Coronary artery (tissue), 2 donors: ENCODE measurements at regions not wholly inside any gene's neighbourhood (a gene's known extent, or its start where the extent isn't known, plus 50 kb on each side); places are given as distances from the start of the nearest gene placed in this dataset.

Experiments
- DNase-seq: peaks from one replicate; pipeline ENCODE4 v3.0.0-alpha.2; 2017; ENCODE audit warnings: low spot score
- H3K27ac ChIP-seq, 2 donors: fragments of 200-600 bp; sonication (generic); one replicate each; pipeline ENCODE4 v1.5.1; 2016 to 2019
- H3K4me3 ChIP-seq: fragments of 200-600 bp; sonication (generic); 2 replicates; pipeline ENCODE4 v1.5.1; 2016; ENCODE audit warnings: mild to moderate bottlenecking, moderate library complexity
- CTCF ChIP-seq: fragments of 200-600 bp; sonication (generic); IDR thresholded peaks from one replicate; pipeline ENCODE4 v1.5.1; 2019; ENCODE audit warnings: antibody characterized with exemption

- no peak for TF ChIP-seq CTCF
- no peak overlapping the region for H3K27ac ChIP-seq
- DNase-seq = no peak
- no peak overlapping the region for H3K4me3 ChIP-seq
Observed at GRCh38 chr12:19689801-19690472, 250.6 kb downstream of the AEBP2 start.

GRCh38 chr12:19692091-19692490 lies 252.8 kb downstream of the AEBP2 start:
- no peak overlapping the region for H3K27ac ChIP-seq
- H3K4me3 ChIP-seq = no peak overlapping the region
- TF ChIP-seq CTCF = no peak
- no peak for DNase-seq

GRCh38 chr12:19692566-19692965 lies 253.3 kb downstream of the AEBP2 start:
- TF ChIP-seq CTCF = no peak
- no peak for DNase-seq
- H3K27ac ChIP-seq = no peak overlapping the region
- H3K4me3 ChIP-seq = no peak overlapping the region

- TF ChIP-seq CTCF = no peak
- no peak for DNase-seq
- Histone ChIP-seq H3K27ac (no peak overlapping the region), H3K4me3 (no peak overlapping the region)
Observed at GRCh38 chr12:19694627-19695026, 255.3 kb downstream of the AEBP2 start.

GRCh38 chr12:19695244-19696098 lies 256.2 kb downstream of the AEBP2 start:
- no peak overlapping the region for H3K27ac ChIP-seq
- no peak for TF ChIP-seq CTCF
- DNase-seq = no peak
- no peak overlapping the region for H3K4me3 ChIP-seq

- no peak overlapping the region for H3K27ac ChIP-seq
- no peak overlapping the region for H3K4me3 ChIP-seq
- TF ChIP-seq CTCF = no peak
- no peak for DNase-seq
Observed at GRCh38 chr12:19700969-19701368, 261.7 kb downstream of the AEBP2 start.

- TF ChIP-seq CTCF = no peak
- DNase-seq = no peak
- Histone ChIP-seq H3K4me3 (no peak overlapping the region), H3K27ac (no peak overlapping the region)
Observed at GRCh38 chr12:19704966-19705365, 265.7 kb downstream of the AEBP2 start.
